ENCODE measurements at regions not wholly inside any gene's neighbourhood (a gene's known extent, or its start where the extent isn't known, plus 50 kb on each side); places are given as distances from the start of the nearest gene placed in this dataset.

DNA sequence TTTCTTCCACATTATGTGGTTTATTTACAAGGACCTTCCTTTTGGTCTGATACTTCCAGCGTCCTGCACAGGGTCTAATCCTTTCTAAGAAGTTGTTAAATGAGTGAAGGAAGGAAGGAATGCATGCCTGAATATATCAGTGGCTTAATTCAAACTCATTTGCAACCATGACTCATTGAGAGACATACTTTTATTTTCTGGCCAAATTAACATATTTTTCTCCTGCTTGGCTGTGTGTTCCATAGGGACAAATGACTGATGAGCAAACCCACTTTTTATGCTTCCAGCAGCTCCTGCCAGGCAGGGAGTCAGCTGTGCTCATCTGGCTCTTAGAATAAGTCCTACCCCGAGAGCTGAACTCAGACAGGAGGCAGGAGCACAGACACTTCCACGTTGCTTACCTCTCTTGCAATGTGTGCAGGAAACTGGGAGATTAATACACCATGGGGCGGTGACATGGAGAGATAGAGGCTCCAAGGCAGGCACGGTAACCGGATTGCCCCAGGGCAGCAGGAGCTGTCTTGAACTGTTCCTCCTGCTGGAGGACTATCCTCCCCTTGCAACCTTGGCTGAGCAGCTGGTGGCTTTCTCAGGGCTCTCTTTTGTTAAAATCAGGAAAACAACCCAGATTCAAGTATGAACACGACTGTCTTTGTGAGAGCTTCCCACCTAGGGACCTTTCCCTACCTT lies 667.5 kb upstream of the HS6ST1 start:
- H3K36me3 ChIP-seq: no peaks in the 10 kb centered on the region
- H3K4me3 ChIP-seq: no peak overlapping the region
- no peaks in the 10 kb centered on the region for H3K27me3 ChIP-seq
- H4K20me1 ChIP-seq (ENCODE audit: low read depth): no peaks in the 10 kb centered on the region
- Mint-ChIP-seq H3K9me3 (no peaks in the 10 kb centered on the region), H3K27ac (peak overlapping the region; percentile 69), H3K27me3 (ENCODE audit: insufficient read depth, low read depth) (peaks cover 8% of the 10 kb centered on the region), H3K36me3 (no peaks in the 10 kb centered on the region), H3K4me1 (peaks cover 26% of the 10 kb centered on the region), H3K4me3 (no peak overlapping the region)
- no peaks in the 10 kb centered on the region for H3F3A ChIP-seq (ENCODE audit: low read depth)
- TF ChIP-seq EZH2phosphoT487 (IDR thresholded peaks at IDR 0.05) (no peak), EZH2 (IDR thresholded peaks at IDR 0.05) (no peak)
- TF ChIP-seq, protein P1, sequence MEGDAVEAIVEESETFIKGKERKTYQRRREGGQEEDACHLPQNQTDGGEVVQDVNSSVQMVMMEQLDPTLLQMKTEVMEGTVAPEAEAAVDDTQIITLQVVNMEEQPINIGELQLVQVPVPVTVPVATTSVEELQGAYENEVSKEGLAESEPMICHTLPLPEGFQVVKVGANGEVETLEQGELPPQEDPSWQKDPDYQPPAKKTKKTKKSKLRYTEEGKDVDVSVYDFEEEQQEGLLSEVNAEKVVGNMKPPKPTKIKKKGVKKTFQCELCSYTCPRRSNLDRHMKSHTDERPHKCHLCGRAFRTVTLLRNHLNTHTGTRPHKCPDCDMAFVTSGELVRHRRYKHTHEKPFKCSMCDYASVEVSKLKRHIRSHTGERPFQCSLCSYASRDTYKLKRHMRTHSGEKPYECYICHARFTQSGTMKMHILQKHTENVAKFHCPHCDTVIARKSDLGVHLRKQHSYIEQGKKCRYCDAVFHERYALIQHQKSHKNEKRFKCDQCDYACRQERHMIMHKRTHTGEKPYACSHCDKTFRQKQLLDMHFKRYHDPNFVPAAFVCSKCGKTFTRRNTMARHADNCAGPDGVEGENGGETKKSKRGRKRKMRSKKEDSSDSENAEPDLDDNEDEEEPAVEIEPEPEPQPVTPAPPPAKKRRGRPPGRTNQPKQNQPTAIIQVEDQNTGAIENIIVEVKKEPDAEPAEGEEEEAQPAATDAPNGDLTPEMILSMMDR (IDR thresholded peaks at IDR 0.05): no peak
- H2AFZ ChIP-seq (replicated peaks): no peak overlapping the region
- H3K79me2 ChIP-seq (ENCODE audit: low read depth): no peaks in the 10 kb centered on the region
- no peak overlapping the region for H3K4me2 ChIP-seq
- no peaks in the 10 kb centered on the region for H3K4me1 ChIP-seq
- no peaks in the 10 kb centered on the region for H3K9me3 ChIP-seq (ENCODE audit: low read depth)
- DNase-seq (ENCODE audit: low spot score): no peak
- no peak overlapping the region for H3K9ac ChIP-seq
- H3K27ac ChIP-seq: no peak overlapping the region

DNA sequence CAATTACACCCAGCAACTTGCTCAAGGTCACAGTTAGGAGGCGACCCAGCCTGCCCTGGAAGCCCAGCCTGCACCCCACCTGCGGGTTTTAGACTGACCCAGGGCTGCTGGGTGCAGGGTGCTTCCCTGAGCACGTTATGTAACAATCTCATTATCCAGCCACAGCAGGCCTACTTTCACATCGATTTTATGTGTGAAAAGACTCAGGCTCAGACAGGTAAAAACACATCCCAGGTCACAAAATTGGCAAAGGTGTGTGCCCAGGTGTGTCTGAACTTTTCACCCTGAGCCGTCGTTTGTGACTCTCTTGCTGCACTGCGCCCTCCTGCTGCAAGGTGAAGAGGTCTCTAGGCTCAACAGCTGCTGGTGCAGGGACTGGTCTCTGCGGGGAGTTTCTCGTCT lies 668.2 kb upstream of the HS6ST1 start:
- Histone ChIP-seq H3F3A (ENCODE audit: low read depth) (no peaks in the 10 kb centered on the region), H3K27ac (no peak overlapping the region), H3K36me3 (no peaks in the 10 kb centered on the region), H3K4me3 (no peak overlapping the region), H3K4me1 (no peaks in the 10 kb centered on the region), H3K9me3 (ENCODE audit: low read depth) (no peaks in the 10 kb centered on the region), H3K79me2 (ENCODE audit: low read depth) (no peaks in the 10 kb centered on the region), H4K20me1 (ENCODE audit: low read depth) (no peaks in the 10 kb centered on the region), H3K4me2 (no peak overlapping the region), H2AFZ (replicated peaks) (no peak overlapping the region), H3K27me3 (no peaks in the 10 kb centered on the region), H3K9ac (no peak overlapping the region)
- TF ChIP-seq EZH2 (IDR thresholded peaks at IDR 0.05): no peak
- H3K36me3 Mint-ChIP-seq: no peaks in the 10 kb centered on the region
- peaks cover 8% of the 10 kb centered on the region for H3K27me3 Mint-ChIP-seq (ENCODE audit: insufficient read depth, low read depth)
- peaks cover 26% of the 10 kb centered on the region for H3K4me1 Mint-ChIP-seq
- H3K27ac Mint-ChIP-seq: no peak overlapping the region
- H3K4me3 Mint-ChIP-seq: no peak overlapping the region
- no peaks in the 10 kb centered on the region for H3K9me3 Mint-ChIP-seq
- no peak for DNase-seq (ENCODE audit: low spot score)

DNA sequence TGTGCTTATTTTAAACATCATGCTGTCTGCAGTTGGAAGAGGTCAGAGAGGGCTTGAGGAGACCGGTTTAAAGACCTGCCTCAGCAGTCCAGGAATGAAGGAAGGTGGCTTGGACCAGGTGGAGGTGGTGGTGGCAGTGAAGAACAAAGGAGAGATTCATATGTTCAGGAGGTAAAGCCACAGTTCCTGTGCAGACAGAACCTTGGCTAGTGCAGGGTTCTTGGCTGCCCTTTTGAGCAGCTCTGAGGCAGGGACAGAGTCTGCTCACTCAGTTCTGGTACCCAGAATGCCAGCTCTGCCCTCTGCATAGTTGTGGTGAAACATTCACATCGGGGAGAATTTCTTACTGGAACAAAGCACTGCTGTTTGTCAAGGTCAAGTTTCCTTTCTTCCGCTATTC lies 669.7 kb upstream of the HS6ST1 start:
- H3K27ac Mint-ChIP-seq: no peak overlapping the region
- no peak overlapping the region for H3K4me2 ChIP-seq
- no peaks in the 10 kb centered on the region for H3K4me1 ChIP-seq
- no peaks in the 10 kb centered on the region for H3K27me3 ChIP-seq
- no peak overlapping the region for H2AFZ ChIP-seq (replicated peaks)
- H4K20me1 ChIP-seq (ENCODE audit: low read depth): no peaks in the 10 kb centered on the region
- no peaks in the 10 kb centered on the region for H3K9me3 Mint-ChIP-seq
- no peaks in the 10 kb centered on the region for H3K36me3 ChIP-seq
- H3K27me3 Mint-ChIP-seq (ENCODE audit: insufficient read depth, low read depth): peaks cover 8% of the 10 kb centered on the region
- DNase-seq (ENCODE audit: low spot score): no peak
- H3K9me3 ChIP-seq (ENCODE audit: low read depth): no peaks in the 10 kb centered on the region
- no peak overlapping the region for H3K4me3 Mint-ChIP-seq
- no peak overlapping the region for H3K4me3 ChIP-seq
- no peaks in the 10 kb centered on the region for H3F3A ChIP-seq (ENCODE audit: low read depth)
- H3K36me3 Mint-ChIP-seq: no peaks in the 10 kb centered on the region
- no peak overlapping the region for H3K27ac ChIP-seq
- no peaks in the 10 kb centered on the region for H3K79me2 ChIP-seq (ENCODE audit: low read depth)
- H3K9ac ChIP-seq: no peak overlapping the region
- H3K4me1 Mint-ChIP-seq: peaks cover 26% of the 10 kb centered on the region
- no peak for TF ChIP-seq EZH2 (IDR thresholded peaks at IDR 0.05)
- no peak for TF ChIP-seq EZH2phosphoT487 (IDR thresholded peaks at IDR 0.05)
- TF ChIP-seq, protein P1 (IDR thresholded peaks at IDR 0.05): no peak

DNA sequence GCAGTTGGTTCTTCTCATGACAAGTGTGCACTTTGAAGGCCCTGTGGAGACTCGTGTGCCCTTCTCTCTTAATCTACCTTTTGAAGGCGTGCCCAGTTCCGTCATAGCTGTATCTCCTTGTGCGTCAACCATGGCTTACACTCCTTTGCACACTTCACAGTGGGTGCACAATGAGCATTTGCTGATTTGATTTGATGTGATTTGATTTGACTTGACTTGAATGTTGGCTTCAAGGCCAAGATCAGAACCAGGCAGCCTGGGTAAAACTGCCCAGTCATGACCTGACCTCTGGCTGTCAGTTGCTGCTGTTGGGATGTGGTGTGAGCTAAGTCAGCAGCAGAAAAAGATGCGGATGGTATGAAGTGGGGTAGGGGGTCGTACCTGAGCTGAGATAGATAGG lies 670.3 kb upstream of the HS6ST1 start:
- TF ChIP-seq EZH2 (IDR thresholded peaks at IDR 0.05): no peak
- no peak for TF ChIP-seq EZH2phosphoT487 (IDR thresholded peaks at IDR 0.05)
- TF ChIP-seq, protein P1 (IDR thresholded peaks at IDR 0.05): no peak
- no peak overlapping the region for H3K27ac Mint-ChIP-seq
- H3K4me2 ChIP-seq: no peak overlapping the region

More for the DNA sequence above, 670.3 kb upstream of the HS6ST1 start:
- Histone ChIP-seq H3K79me2 (ENCODE audit: low read depth) (no peaks in the 10 kb centered on the region), H3K4me1 (no peaks in the 10 kb centered on the region), H3K36me3 (no peaks in the 10 kb centered on the region), H3F3A (ENCODE audit: low read depth) (no peaks in the 10 kb centered on the region), H3K4me3 (no peak overlapping the region), H3K9ac (no peak overlapping the region), H2AFZ (replicated peaks) (no peak overlapping the region), H4K20me1 (ENCODE audit: low read depth) (no peaks in the 10 kb centered on the region), H3K27ac (no peak overlapping the region), H3K9me3 (ENCODE audit: low read depth) (no peaks in the 10 kb centered on the region), H3K27me3 (no peaks in the 10 kb centered on the region)
- Mint-ChIP-seq H3K27me3 (ENCODE audit: insufficient read depth, low read depth) (peaks cover 8% of the 10 kb centered on the region), H3K9me3 (no peaks in the 10 kb centered on the region), H3K36me3 (no peaks in the 10 kb centered on the region), H3K4me1 (peaks cover 26% of the 10 kb centered on the region), H3K4me3 (no peak overlapping the region)
- DNase-seq (ENCODE audit: low spot score): no peak

Measured in neural progenitor cell (in vitro differentiated cells).